HepG2 (cell line): ENCODE measurements at regions not wholly inside any gene's neighbourhood (a gene's known extent, or its start where the extent isn't known, plus 50 kb on each side); places are given as distances from the start of the nearest gene placed in this dataset.

Source experiments
- ATAC-seq: fragments of 200-7000 bp; cut with Tn5 transposase; 3 replicates; pipeline ENCODE4 v1.9.1; 2020; ENCODE audit warnings: mild to moderate bottlenecking, moderate library complexity
- BruUV-seq: library from RNA; stranded (reverse); fragments of 400-500 nt; replicated peaks from 2 replicates; lab custom pipeline; 2021; lab: Mats Ljungman, UMichigan
- CTCF ChIA-PET: fragments of 300-600 bp; formaldehyde crosslinking; extraction: SDS; loops from one replicate; lab custom pipeline; 2021; ENCODE audit warnings: low total read pairs, inconsistent platforms, low intra/inter-chr PET ratio; lab: Yijun Ruan, JAX
- POLR2A ChIA-PET: fragments of 350-600 bp; sonication (Branson Sonifier 250); formaldehyde crosslinking; loops from one replicate; lab custom pipeline; 2020; ENCODE audit warnings: antibody characterized with exemption, inconsistent platforms; lab: Yijun Ruan, JAX
- DNase-seq: peaks from one replicate; pipeline ENCODE4 v3.0.0-alpha.2; 2015; ENCODE audit warnings: low spot score
- FAIRE-seq: peaks from 3 replicates; lab custom pipeline; 2011; peaks lifted over from hg19 to GRCh38; lab: Jason Lieb, UNC
- H2AFZ ChIP-seq: one replicate; pipeline ENCODE4 v1.6.1; 2011; ENCODE audit warnings: low read length, inconsistent platforms
- H3K27ac ChIP-seq: fragments of 300-600 bp; 3 replicates; pipeline ENCODE4 v1.8.0; 2011; ENCODE audit warnings: mixed run types, mild to moderate bottlenecking, mixed read lengths, low read length, inconsistent platforms; ENCODE audit not compliant: insufficient read depth; ENCODE audit errors: extremely low read length
- H3K27me3 ChIP-seq, 2 experiments: fragments of 200-600 bp in 1 of 2; 2 replicates in 1 of 2; 3 replicates in 1 of 2; pipeline versions ENCODE4 v1.6.0 to v1.8.0; 2011; ENCODE audit warnings: low read length in 2 of 2, mild to moderate bottlenecking in 2 of 2, moderate library complexity in 2 of 2, inconsistent platforms in 1 of 2; ENCODE audit not compliant: insufficient read depth in 2 of 2, control insufficient read depth in 1 of 2
- H3K36me3 ChIP-seq, 2 experiments: fragments of 200-600 bp in 1 of 2; replicated peaks in 1 of 2; 2 replicates in 1 of 2; 3 replicates in 1 of 2; pipeline versions ENCODE4 v1.5.1 to v1.8.0; 2011; ENCODE audit warnings: low read length in 2 of 2, inconsistent platforms in 1 of 2; ENCODE audit not compliant: insufficient read depth in 2 of 2, control insufficient read depth in 1 of 2
- H3K4me1 ChIP-seq: 2 replicates; pipeline ENCODE4 v1.5.1; 2012; ENCODE audit warnings: low read length, inconsistent platforms; ENCODE audit not compliant: insufficient read depth
- H3K4me2 ChIP-seq: 2 replicates; pipeline ENCODE4 v1.6.0; 2011; ENCODE audit warnings: low read depth, low read length, inconsistent platforms
- H3K4me3 ChIP-seq, 3 experiments: fragments of 200-600 bp in 1 of 3; sonication (generic), shearing (Covaris generic) in 1 of 3; replicated peaks in 1 of 3; 2 replicates each; pipeline ENCODE4 v1.5.1; 2011 to 2016; ENCODE audit warnings: low read length in 3 of 3, inconsistent platforms in 2 of 3, low read depth in 2 of 3, mild to moderate bottlenecking in 2 of 3, control low read depth in 1 of 3, mixed read lengths in 1 of 3; ENCODE audit not compliant: insufficient read depth in 1 of 3
- H3K79me2 ChIP-seq: one replicate; pipeline ENCODE4 v1.6.1; 2011; ENCODE audit warnings: low read length, inconsistent platforms; ENCODE audit not compliant: insufficient read depth
- H3K9ac ChIP-seq: 2 replicates; pipeline ENCODE4 v1.6.0; 2011; ENCODE audit warnings: mild to moderate bottlenecking, low read depth, low read length, inconsistent platforms; ENCODE audit not compliant: insufficient read depth
- H3K9me3 ChIP-seq: 2 replicates; pipeline ENCODE4 v1.5.1; 2012; ENCODE audit warnings: mild to moderate bottlenecking, low read length
- H4K20me1 ChIP-seq: 2 replicates; pipeline ENCODE4 v1.6.0; 2011; ENCODE audit warnings: inconsistent platforms, mild to moderate bottlenecking, low read length, moderate library complexity; ENCODE audit not compliant: insufficient read depth
- EED ChIP-seq: sonication (generic); formaldehyde crosslinking; IDR thresholded peaks from 2 replicates; pipeline ENCODE4 v1.5.0; 2020; ENCODE audit warnings: mild to moderate bottlenecking, missing genetic modification reagents
- MIER2 ChIP-seq: IDR thresholded peaks from 2 replicates; pipeline ENCODE4 v1.6.1; 2016; ENCODE audit warnings: missing biosample characterization, missing genetic modification reagents
- SALL2 ChIP-seq: sonication (generic); formaldehyde crosslinking; IDR thresholded peaks from 2 replicates; pipeline ENCODE4 v1.8.1; 2023; ENCODE audit warnings: mild to moderate bottlenecking, missing genetic modification reagents, inconsistent platforms
- SIN3B ChIP-seq: fragments of 150-350 bp; IDR thresholded peaks from 2 replicates; pipeline ENCODE4 v1.6.1; 2014; ENCODE audit warnings: low read length
- STAT5B ChIP-seq: sonication (generic); formaldehyde crosslinking; IDR thresholded peaks from 2 replicates; pipeline ENCODE4 v1.4.0; 2020; ENCODE audit warnings: missing genetic modification reagents
- TCF12 ChIP-seq, 2 experiments: fragments of 450-650 bp in 1 of 2; sonication (generic) in 1 of 2; formaldehyde crosslinking in 1 of 2; IDR thresholded peaks; 2 replicates each; pipeline versions ENCODE4 v1.6.1 to v1.8.0; 2017 to 2022; ENCODE audit warnings: antibody characterized with exemption in 1 of 2, mild to moderate bottlenecking in 1 of 2, missing genetic modification reagents in 1 of 2, moderate library complexity in 1 of 2
- THAP11 ChIP-seq: IDR thresholded peaks from 2 replicates; pipeline ENCODE4 v1.6.1; 2016; ENCODE audit warnings: missing biosample characterization, missing genetic modification reagents
- TOE1 ChIP-seq: sonication (generic); formaldehyde crosslinking; IDR thresholded peaks from 2 replicates; pipeline ENCODE4 v1.4.0; 2020; ENCODE audit warnings: mild to moderate bottlenecking, missing genetic modification reagents
- ZNF225 ChIP-seq: sonication (generic); formaldehyde crosslinking; IDR thresholded peaks from 2 replicates; pipeline ENCODE4 v1.4.0; 2020; ENCODE audit warnings: mild to moderate bottlenecking, missing genetic modification reagents
- ZNF562 ChIP-seq: sonication (generic); formaldehyde crosslinking; IDR thresholded peaks from 2 replicates; pipeline ENCODE4 v1.8.0; 2022; ENCODE audit warnings: missing genetic modification reagents, borderline replicate concordance
- ZSCAN29 ChIP-seq: sonication (generic); formaldehyde crosslinking; conservative IDR thresholded peaks from 2 replicates; pipeline ENCODE4 v1.4.0; 2020; ENCODE audit warnings: mild to moderate bottlenecking, missing genetic modification reagents
- WGBS: methylation state at CpG from one replicate; pipeline ENCODE4 v1.1.6; 2017; ENCODE audit warnings: low lambda C conversion rate; 5-methylcytosine and 5-hydroxymethylcytosine counted together
- in situ Hi-C: cut with HindIII; loops from 2 replicates; pipeline ENCODE4 v1.10.0; 2017; ENCODE audit warnings: low pct_unique_long_range_greater_than_20kb; ENCODE audit not compliant: extremely low pct_ligation_motif_present
- intact Hi-C: fragments of 100-400 bp; cut with micrococcal nuclease; formaldehyde crosslinking; loops from one replicate; pipeline ENCODE4 v1.10.0; 2022; ENCODE audit not compliant: unreplicated experiment
- TF ChIP-seq, protein P1 (sequence below): sonication (generic); formaldehyde crosslinking; IDR thresholded peaks from 2 replicates; pipeline ENCODE4 v1.4.0; 2020; ENCODE audit warnings: missing genetic modification reagents
- TF ChIP-seq, protein P2 (sequence below): sonication (generic); formaldehyde crosslinking; IDR thresholded peaks from 2 replicates; pipeline ENCODE4 v1.4.0; 2020; ENCODE audit warnings: missing genetic modification reagents
- TF ChIP-seq, protein P3 (sequence below): IDR thresholded peaks from 2 replicates; pipeline ENCODE4 v1.6.1; 2012; ENCODE audit warnings: inconsistent platforms
- TF ChIP-seq, protein P4 (sequence below): sonication (generic); formaldehyde crosslinking; IDR thresholded peaks from 2 replicates; pipeline ENCODE4 v1.8.0; 2022; ENCODE audit warnings: missing genetic modification reagents, mild to moderate bottlenecking, borderline replicate concordance

DNA sequence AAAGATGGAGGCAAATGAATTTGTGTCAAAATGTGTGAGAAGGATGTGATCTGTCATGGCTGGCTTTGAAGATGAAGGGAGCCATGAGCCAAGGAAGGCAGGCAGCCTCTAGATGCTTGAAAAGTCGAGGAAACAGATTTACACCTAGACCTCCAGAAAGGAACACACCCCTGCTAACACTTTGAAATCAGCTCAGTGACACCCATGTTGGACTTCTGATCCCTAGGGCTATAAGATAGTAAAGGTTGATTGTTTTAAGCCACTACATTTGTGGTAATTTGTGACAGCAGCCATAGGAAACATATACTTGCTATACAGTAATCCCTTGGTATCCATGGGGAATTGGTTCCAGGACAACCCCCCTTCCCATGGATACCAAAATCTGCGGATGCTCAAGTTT, 80.5 kb upstream of the DYRK2 start:
- POLR2A ChIA-PET, result no interaction called here
- no TSS peak for BruUV-seq
- Histone ChIP-seq H3K27ac (no peak overlapping the region), H3K4me2 (no peak overlapping the region), H3K9ac (no peak overlapping the region), H3K4me3 (no peak overlapping the region), H3K27me3 (no peaks in the 10 kb centered on the region), H3K9me3 (peaks cover 9% of the 10 kb centered on the region)
- ATAC-seq (no peak), FAIRE-seq (no peak), DNase-seq (no peak)
- CTCF ChIA-PET, result no interaction called here
- WGBS, result 0% methylated on average over 2 of the region's 2 CpGs
- in situ Hi-C loops (no loop called here), intact Hi-C loops (no loop called here)
- no peak for TF ChIP-seq ZSCAN29 (CRISPR knock-in tag)
- no peak for TF ChIP-seq THAP11
- TF ChIP-seq, protein P1, sequence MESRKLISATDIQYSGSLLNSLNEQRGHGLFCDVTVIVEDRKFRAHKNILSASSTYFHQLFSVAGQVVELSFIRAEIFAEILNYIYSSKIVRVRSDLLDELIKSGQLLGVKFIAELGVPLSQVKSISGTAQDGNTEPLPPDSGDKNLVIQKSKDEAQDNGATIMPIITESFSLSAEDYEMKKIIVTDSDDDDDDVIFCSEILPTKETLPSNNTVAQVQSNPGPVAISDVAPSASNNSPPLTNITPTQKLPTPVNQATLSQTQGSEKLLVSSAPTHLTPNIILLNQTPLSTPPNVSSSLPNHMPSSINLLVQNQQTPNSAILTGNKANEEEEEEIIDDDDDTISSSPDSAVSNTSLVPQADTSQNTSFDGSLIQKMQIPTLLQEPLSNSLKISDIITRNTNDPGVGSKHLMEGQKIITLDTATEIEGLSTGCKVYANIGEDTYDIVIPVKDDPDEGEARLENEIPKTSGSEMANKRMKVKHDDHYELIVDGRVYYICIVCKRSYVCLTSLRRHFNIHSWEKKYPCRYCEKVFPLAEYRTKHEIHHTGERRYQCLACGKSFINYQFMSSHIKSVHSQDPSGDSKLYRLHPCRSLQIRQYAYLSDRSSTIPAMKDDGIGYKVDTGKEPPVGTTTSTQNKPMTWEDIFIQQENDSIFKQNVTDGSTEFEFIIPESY (CRISPR knock-in tag), result no peak
- TF ChIP-seq MIER2, result no peak
- no peak for TF ChIP-seq EED (CRISPR knock-in tag)
- TF ChIP-seq SALL2, result no peak
- no peak for TF ChIP-seq TCF12 (IDR thresholded peaks at IDR 0.05)
- no peak for TF ChIP-seq TCF12 (CRISPR knock-in tag; IDR thresholded peaks at IDR 0.05)
- TF ChIP-seq, protein P2, sequence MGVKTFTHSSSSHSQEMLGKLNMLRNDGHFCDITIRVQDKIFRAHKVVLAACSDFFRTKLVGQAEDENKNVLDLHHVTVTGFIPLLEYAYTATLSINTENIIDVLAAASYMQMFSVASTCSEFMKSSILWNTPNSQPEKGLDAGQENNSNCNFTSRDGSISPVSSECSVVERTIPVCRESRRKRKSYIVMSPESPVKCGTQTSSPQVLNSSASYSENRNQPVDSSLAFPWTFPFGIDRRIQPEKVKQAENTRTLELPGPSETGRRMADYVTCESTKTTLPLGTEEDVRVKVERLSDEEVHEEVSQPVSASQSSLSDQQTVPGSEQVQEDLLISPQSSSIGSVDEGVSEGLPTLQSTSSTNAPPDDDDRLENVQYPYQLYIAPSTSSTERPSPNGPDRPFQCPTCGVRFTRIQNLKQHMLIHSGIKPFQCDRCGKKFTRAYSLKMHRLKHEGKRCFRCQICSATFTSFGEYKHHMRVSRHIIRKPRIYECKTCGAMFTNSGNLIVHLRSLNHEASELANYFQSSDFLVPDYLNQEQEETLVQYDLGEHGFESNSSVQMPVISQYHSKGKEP (CRISPR knock-in tag), result no peak
- TF ChIP-seq ZNF225, result no peak
- TF ChIP-seq, protein P3, sequence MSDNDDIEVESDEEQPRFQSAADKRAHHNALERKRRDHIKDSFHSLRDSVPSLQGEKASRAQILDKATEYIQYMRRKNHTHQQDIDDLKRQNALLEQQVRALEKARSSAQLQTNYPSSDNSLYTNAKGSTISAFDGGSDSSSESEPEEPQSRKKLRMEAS, result no peak
- TF ChIP-seq SIN3B, result no peak
- TF ChIP-seq, protein P4, sequence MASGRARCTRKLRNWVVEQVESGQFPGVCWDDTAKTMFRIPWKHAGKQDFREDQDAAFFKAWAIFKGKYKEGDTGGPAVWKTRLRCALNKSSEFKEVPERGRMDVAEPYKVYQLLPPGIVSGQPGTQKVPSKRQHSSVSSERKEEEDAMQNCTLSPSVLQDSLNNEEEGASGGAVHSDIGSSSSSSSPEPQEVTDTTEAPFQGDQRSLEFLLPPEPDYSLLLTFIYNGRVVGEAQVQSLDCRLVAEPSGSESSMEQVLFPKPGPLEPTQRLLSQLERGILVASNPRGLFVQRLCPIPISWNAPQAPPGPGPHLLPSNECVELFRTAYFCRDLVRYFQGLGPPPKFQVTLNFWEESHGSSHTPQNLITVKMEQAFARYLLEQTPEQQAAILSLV (CRISPR knock-in tag), result no peak
- no peak for TF ChIP-seq STAT5B
- no peak for TF ChIP-seq TOE1 (CRISPR knock-in tag)
- no peak for TF ChIP-seq ZNF562
- TF ChIP-seq, all 625 proteins: peak for 0
- Histone ChIP-seq H3K36me3 (no peaks in the 10 kb centered on the region), H3K79me2 (no peaks in the 10 kb centered on the region), H4K20me1 (no peaks in the 10 kb centered on the region), H2AFZ (no peak overlapping the region), H3K4me1 (no peaks in the 10 kb centered on the region)
